Left ventricle myocardium inferior (tissue), 1 donor: ENCODE measurements at regions not wholly inside any gene's neighbourhood (a gene's known extent, or its start where the extent isn't known, plus 50 kb on each side); places are given as distances from the start of the nearest gene placed in this dataset.
A peak's percentile ranks its signal among the peaks of the same experiment; 100 is the strongest.
"Not testable (repeated sequence)": the region's sequence is repeated elsewhere in the genome, so short reads cannot be mapped to it uniquely, and the experiment has no call there.

ENCODE experiments used
- DNase-seq: peaks from one replicate; pipeline ENCODE4 v3.0.0-alpha.2; 2020
- H3K27ac ChIP-seq: fragments of 200-600 bp; replicated peaks from 2 replicates; pipeline ENCODE4 v1.8.0; 2021
- H3K27me3 ChIP-seq: fragments of 200-600 bp; 2 replicates; pipeline ENCODE4 v1.8.0; 2021; ENCODE audit warnings: low read depth
- H3K36me3 ChIP-seq: fragments of 200-600 bp; 2 replicates; pipeline ENCODE4 v1.8.0; 2021
- H3K4me1 ChIP-seq: fragments of 200-600 bp; 2 replicates; pipeline ENCODE4 v1.8.0; 2021
- H3K4me3 ChIP-seq: fragments of 200-600 bp; 2 replicates; pipeline ENCODE4 v1.8.0; 2021; ENCODE audit warnings: mild to moderate bottlenecking, moderate library complexity
- H3K9me3 ChIP-seq: fragments of 200-600 bp; replicated peaks from 2 replicates; pipeline ENCODE4 v1.8.0; 2021
- CTCF ChIP-seq: fragments of 200-600 bp; IDR thresholded peaks from 2 replicates; pipeline ENCODE4 v1.8.0; 2021; ENCODE audit warnings: antibody characterized with exemption, mild to moderate bottlenecking, borderline replicate concordance
- intact Hi-C: fragments of 100-400 bp; cut with micrococcal nuclease; formaldehyde crosslinking; loops from one replicate; pipeline ENCODE4 v1.11.0; 2022
- donor health status: DM: no; HTN: yes; CAD: no; lungs with severe emphysema.

GRCh38 chr5:142400415-142400814, 75.6 kb upstream of the SPRY4 start:
- H3K27me3 ChIP-seq = no peaks in the 10 kb centered on the region
- peaks cover 6% of the 10 kb centered on the region for H3K4me1 ChIP-seq
- no peak overlapping the region for H3K4me3 ChIP-seq
- no peak for TF ChIP-seq CTCF
- no peaks in the 10 kb centered on the region for H3K36me3 ChIP-seq
- no peak overlapping the region for H3K27ac ChIP-seq
- intact Hi-C loops = no loop called here
- H3K9me3 ChIP-seq = peaks cover 10% of the 10 kb centered on the region
- no peak for DNase-seq

- TF ChIP-seq CTCF = no peak
- Histone ChIP-seq H3K4me1 (peaks cover 6% of the 10 kb centered on the region), H3K9me3 (peaks cover 10% of the 10 kb centered on the region), H3K27me3 (no peaks in the 10 kb centered on the region), H3K27ac (no peak overlapping the region), H3K36me3 (no peaks in the 10 kb centered on the region), H3K4me3 (no peak overlapping the region)
- intact Hi-C loops = no loop called here
- no peak for DNase-seq
Observed at GRCh38 chr5:142399891-142400290, 75.1 kb upstream of the SPRY4 start.

GRCh38 chr5:142398730-142399055, 73.9 kb upstream of the SPRY4 start:
- Histone ChIP-seq H3K27me3 (no peaks in the 10 kb centered on the region), H3K27ac (peak overlapping the region; percentile 12), H3K4me3 (no peak overlapping the region), H3K36me3 (no peaks in the 10 kb centered on the region), H3K9me3 (peaks cover 10% of the 10 kb centered on the region), H3K4me1 (peaks cover 4% of the 10 kb centered on the region)
- TF ChIP-seq CTCF = no peak
- DNase-seq = no peak
- intact Hi-C loops = no loop called here

- H3K4me1 ChIP-seq, H3K27me3 ChIP-seq, H3K4me3 ChIP-seq, H3K36me3 ChIP-seq, intact Hi-C loops, DNase-seq: not testable (repeated sequence)
- peaks cover 10% of the 10 kb centered on the region for H3K9me3 ChIP-seq
- H3K27ac ChIP-seq = peak overlapping the region; percentile 12
Observed at GRCh38 chr5:142398011-142398729, 73.3 kb upstream of the SPRY4 start.

- Histone ChIP-seq H3K27ac (no peak overlapping the region), H3K9me3 (peaks cover 10% of the 10 kb centered on the region), H3K4me1 (peaks cover 4% of the 10 kb centered on the region), H3K4me3 (no peak overlapping the region), H3K27me3 (no peaks in the 10 kb centered on the region), H3K36me3 (no peaks in the 10 kb centered on the region)
- intact Hi-C loops = no loop called here
- DNase-seq = no peak
- TF ChIP-seq CTCF = no peak
Observed at GRCh38 chr5:142397178-142397577, 72.4 kb upstream of the SPRY4 start.

GRCh38 chr5:142396436-142397038, 71.7 kb upstream of the SPRY4 start:
- Histone ChIP-seq H3K9me3 (peaks cover 10% of the 10 kb centered on the region), H3K27ac (no peak overlapping the region), H3K4me3 (no peak overlapping the region), H3K4me1 (peaks cover 6% of the 10 kb centered on the region), H3K36me3 (no peaks in the 10 kb centered on the region), H3K27me3 (no peaks in the 10 kb centered on the region)
- DNase-seq = no peak
- TF ChIP-seq CTCF = no peak
- intact Hi-C loops = no loop called here
